ENCODE measurements at regions not wholly inside any gene's neighbourhood (a gene's known extent, or its start where the extent isn't known, plus 50 kb on each side); places are given as distances from the start of the nearest gene placed in this dataset.
"Not testable (repeated sequence)": the region's sequence is repeated elsewhere in the genome, so short reads cannot be mapped to it uniquely, and the experiment has no call there.

DNA sequence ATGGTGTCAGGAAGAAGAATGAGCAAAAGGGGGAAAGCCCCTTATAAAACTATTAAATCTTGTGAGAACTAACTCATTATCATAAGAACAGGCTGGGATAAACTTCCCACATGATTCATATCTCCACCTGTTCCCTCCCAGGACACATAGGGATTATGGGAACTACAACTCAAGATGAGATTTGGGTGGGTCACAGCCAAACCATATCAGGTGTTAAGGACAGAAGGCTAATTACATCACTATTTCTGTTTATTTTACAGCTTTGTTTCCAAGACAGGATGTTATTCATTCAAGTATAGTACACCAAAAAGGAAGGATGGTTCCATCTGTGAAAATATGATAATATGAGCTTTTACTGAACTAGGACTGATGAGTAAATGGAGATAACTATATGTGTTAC, 63.7 kb upstream of the ARSJ start:
- no peaks in the 10 kb centered on the region for H3K27me3 ChIP-seq (ENCODE audit: insufficient read depth, insufficient read length)
- no peak for TF ChIP-seq SUZ12 (IDR thresholded peaks at IDR 0.05; ENCODE audit: extremely low read depth, insufficient read depth, insufficient read length)
- TF ChIP-seq ZNF274 (IDR thresholded peaks at IDR 0.05; ENCODE audit: low read depth, low read length): no peak
- no peak for TF ChIP-seq YY1 (IDR thresholded peaks at IDR 0.05; ENCODE audit: insufficient read depth, insufficient read length)
- H3K4me1 ChIP-seq (ENCODE audit: insufficient read depth, insufficient read length): no peaks in the 10 kb centered on the region
- H3K36me3 ChIP-seq (ENCODE audit: insufficient read depth, insufficient read length, low read length): no peaks in the 10 kb centered on the region
- H3K9ac ChIP-seq (ENCODE audit: insufficient read length, low read depth): no peak overlapping the region
- no peak for DNase-seq (ENCODE audit: low read depth, low spot score)
- no peaks in the 10 kb centered on the region for H3K9me3 ChIP-seq (ENCODE audit: insufficient read depth, low read length)
- H3K4me3 ChIP-seq (ENCODE audit: insufficient read length, low read depth): no peak overlapping the region

DNA sequence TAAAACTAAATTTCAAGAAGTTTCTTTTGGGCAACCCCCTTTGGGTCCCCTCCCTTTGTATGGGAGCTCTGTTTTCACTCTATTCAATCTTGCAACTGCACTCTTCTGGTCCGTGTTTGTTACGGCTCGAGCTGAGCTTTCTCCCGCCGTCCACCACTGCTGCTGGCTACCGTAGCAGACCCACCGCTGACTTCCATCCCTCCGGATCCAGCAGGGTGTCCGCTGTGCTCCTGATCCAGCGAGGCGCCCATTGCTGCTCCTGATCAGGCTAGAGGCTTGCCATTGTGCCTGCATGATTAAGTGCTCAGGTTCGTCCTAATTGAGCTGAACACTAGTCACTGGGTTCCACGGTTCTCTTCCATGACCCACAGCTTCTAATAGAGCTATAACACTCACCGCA, 64.9 kb upstream of the ARSJ start:
- not testable (repeated sequence) for H3K4me3 ChIP-seq (ENCODE audit: insufficient read length, low read depth); H3K4me1 ChIP-seq (ENCODE audit: insufficient read depth, insufficient read length); H3K36me3 ChIP-seq (ENCODE audit: insufficient read depth, insufficient read length, low read length); H3K27me3 ChIP-seq (ENCODE audit: insufficient read depth, insufficient read length); DNase-seq (ENCODE audit: low read depth, low spot score); H3K9me3 ChIP-seq (ENCODE audit: insufficient read depth, low read length); H3K9ac ChIP-seq (ENCODE audit: insufficient read length, low read depth)

DNA sequence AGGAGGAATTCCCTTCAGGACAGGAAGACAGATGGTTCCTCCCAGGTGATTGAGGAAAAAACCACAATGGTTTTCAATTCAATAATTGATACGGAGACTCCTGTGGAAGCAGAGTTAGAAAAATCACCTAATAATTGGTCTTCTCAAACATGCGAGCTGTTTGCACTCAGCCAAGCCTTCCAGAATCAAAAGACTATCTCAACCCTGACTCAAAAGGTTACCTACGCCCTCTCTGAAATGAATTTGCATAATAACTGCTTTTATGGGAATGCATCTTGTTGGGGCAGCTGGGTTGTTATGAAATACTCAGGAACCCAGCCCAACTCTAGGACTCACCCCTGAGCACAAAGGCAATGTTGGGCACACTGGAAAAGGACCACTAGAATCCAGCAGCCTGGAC, 66.9 kb upstream of the ARSJ start:
- no peak for DNase-seq (ENCODE audit: low read depth, low spot score)
- Histone ChIP-seq H3K9ac (ENCODE audit: insufficient read length, low read depth) (no peak overlapping the region), H3K4me1 (ENCODE audit: insufficient read depth, insufficient read length) (no peaks in the 10 kb centered on the region), H3K9me3 (ENCODE audit: insufficient read depth, low read length) (no peaks in the 10 kb centered on the region), H3K4me3 (ENCODE audit: insufficient read length, low read depth) (no peak overlapping the region), H3K36me3 (ENCODE audit: insufficient read depth, insufficient read length, low read length) (no peaks in the 10 kb centered on the region), H3K27me3 (ENCODE audit: insufficient read depth, insufficient read length) (no peaks in the 10 kb centered on the region)
- TF ChIP-seq SUZ12 (IDR thresholded peaks at IDR 0.05; ENCODE audit: extremely low read depth, insufficient read depth, insufficient read length) (no peak), YY1 (IDR thresholded peaks at IDR 0.05; ENCODE audit: insufficient read depth, insufficient read length) (no peak), ZNF274 (IDR thresholded peaks at IDR 0.05; ENCODE audit: low read depth, low read length) (no peak)

DNA sequence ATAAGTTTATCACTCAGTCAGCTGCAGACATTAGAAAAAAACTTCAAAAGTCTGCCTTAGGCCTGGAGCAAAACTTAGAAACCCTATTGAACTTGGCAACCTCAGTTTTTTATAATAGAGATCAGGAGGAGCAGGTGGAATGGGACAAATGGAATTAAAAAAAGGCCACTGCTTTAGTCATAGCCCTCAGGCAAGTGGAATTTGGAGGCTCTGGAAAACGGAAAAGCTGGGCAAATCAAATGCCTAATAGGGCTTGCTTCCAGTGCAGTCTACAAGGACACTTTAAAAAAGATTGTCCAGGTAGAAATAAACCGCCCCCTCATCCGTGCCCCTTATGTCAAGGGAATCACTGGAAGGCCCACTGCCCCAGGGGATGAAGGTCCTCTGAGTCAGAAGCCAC, 68.7 kb upstream of the ARSJ start:
- H3K9ac ChIP-seq (ENCODE audit: insufficient read length, low read depth); DNase-seq (ENCODE audit: low read depth, low spot score); H3K36me3 ChIP-seq (ENCODE audit: insufficient read depth, insufficient read length, low read length); H3K4me3 ChIP-seq (ENCODE audit: insufficient read length, low read depth); H3K4me1 ChIP-seq (ENCODE audit: insufficient read depth, insufficient read length); H3K27me3 ChIP-seq (ENCODE audit: insufficient read depth, insufficient read length); H3K9me3 ChIP-seq (ENCODE audit: insufficient read depth, low read length): not testable (repeated sequence)

DNA sequence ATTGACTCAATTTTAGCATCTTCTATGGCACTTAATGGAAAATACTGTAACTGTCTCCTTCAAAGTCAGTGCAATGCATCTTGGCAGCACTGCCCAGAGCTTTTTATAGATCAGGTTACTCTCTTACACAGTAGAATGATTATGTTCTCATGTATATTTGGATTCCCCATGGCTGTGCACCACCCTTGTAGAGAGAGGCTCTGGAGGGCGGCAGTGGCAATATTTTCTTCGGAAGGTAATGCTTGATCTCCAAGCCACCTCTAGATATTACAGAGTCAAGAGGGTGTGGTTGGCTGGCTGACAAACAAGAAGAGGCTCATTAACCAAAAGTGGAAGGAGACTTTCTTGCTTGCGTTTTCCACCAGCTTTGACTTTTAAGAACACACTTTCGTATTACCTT, 72.8 kb upstream of the ARSJ start:
- no peaks in the 10 kb centered on the region for H3K4me1 ChIP-seq (ENCODE audit: insufficient read depth, insufficient read length)
- no peak overlapping the region for H3K9ac ChIP-seq (ENCODE audit: insufficient read length, low read depth)
- TF ChIP-seq SUZ12 (IDR thresholded peaks at IDR 0.05; ENCODE audit: extremely low read depth, insufficient read depth, insufficient read length) (no peak), YY1 (IDR thresholded peaks at IDR 0.05; ENCODE audit: insufficient read depth, insufficient read length) (no peak), ZNF274 (IDR thresholded peaks at IDR 0.05; ENCODE audit: low read depth, low read length) (no peak)
- DNase-seq (ENCODE audit: low read depth, low spot score): no peak
- H3K9me3 ChIP-seq (ENCODE audit: insufficient read depth, low read length): no peaks in the 10 kb centered on the region
- H3K4me3 ChIP-seq (ENCODE audit: insufficient read length, low read depth): no peak overlapping the region
- no peaks in the 10 kb centered on the region for H3K36me3 ChIP-seq (ENCODE audit: insufficient read depth, insufficient read length, low read length)
- no peaks in the 10 kb centered on the region for H3K27me3 ChIP-seq (ENCODE audit: insufficient read depth, insufficient read length)

DNA sequence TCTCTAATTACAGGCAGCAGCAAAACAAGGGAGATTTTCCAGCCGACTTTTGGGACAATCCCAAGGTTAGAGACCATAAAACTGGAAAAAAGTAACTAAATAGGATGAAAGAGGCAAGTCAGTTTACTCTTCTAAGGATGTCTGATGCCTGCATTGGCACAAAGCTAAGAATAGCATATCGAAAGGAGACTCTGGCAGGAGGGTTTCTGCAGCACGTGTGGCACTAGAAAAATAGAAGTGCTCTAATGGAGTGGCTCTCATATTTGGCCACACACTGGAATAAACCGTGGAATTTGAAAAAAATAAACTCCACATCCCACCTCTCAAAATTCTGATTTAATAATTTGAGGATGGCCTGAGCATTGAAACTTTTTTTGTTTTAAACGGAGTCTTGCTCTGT, 77.2 kb upstream of the ARSJ start:
- H3K4me3 ChIP-seq (ENCODE audit: insufficient read length, low read depth): no peak overlapping the region
- H3K9me3 ChIP-seq (ENCODE audit: insufficient read depth, low read length): no peaks in the 10 kb centered on the region
- DNase-seq (ENCODE audit: low read depth, low spot score): no peak
- no peaks in the 10 kb centered on the region for H3K4me1 ChIP-seq (ENCODE audit: insufficient read depth, insufficient read length)
- H3K36me3 ChIP-seq (ENCODE audit: insufficient read depth, insufficient read length, low read length): no peaks in the 10 kb centered on the region
- H3K27me3 ChIP-seq (ENCODE audit: insufficient read depth, insufficient read length): no peaks in the 10 kb centered on the region
- no peak overlapping the region for H3K9ac ChIP-seq (ENCODE audit: insufficient read length, low read depth)
- TF ChIP-seq YY1 (IDR thresholded peaks at IDR 0.05; ENCODE audit: insufficient read depth, insufficient read length) (no peak), SUZ12 (IDR thresholded peaks at IDR 0.05; ENCODE audit: extremely low read depth, insufficient read depth, insufficient read length) (no peak), ZNF274 (IDR thresholded peaks at IDR 0.05; ENCODE audit: low read depth, low read length) (no peak)

DNA sequence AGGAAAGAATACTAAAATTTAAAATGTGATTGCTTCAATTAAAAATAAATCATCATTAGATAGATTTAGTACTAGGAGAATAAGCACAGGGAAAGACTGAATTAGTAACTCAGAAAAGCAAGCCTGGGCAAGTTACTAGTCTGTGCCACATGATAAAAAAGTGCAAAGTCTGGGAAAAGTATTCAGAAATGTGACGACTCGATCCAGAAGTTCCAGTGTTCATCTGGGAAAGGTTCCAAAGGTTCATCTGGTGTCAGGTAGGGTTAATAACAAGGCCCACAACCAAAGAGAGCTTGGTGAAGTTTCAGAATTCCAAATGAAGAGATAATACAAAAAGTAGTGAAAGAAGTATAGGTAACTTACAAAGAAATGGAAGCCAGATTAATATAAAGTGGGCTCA, 78.3 kb upstream of the ARSJ start:
- Histone ChIP-seq H3K36me3 (ENCODE audit: insufficient read depth, insufficient read length, low read length) (no peaks in the 10 kb centered on the region), H3K9me3 (ENCODE audit: insufficient read depth, low read length) (no peaks in the 10 kb centered on the region), H3K4me3 (ENCODE audit: insufficient read length, low read depth) (no peak overlapping the region), H3K4me1 (ENCODE audit: insufficient read depth, insufficient read length) (no peaks in the 10 kb centered on the region), H3K9ac (ENCODE audit: insufficient read length, low read depth) (no peak overlapping the region), H3K27me3 (ENCODE audit: insufficient read depth, insufficient read length) (no peaks in the 10 kb centered on the region)
- TF ChIP-seq SUZ12 (IDR thresholded peaks at IDR 0.05; ENCODE audit: extremely low read depth, insufficient read depth, insufficient read length) (no peak), YY1 (IDR thresholded peaks at IDR 0.05; ENCODE audit: insufficient read depth, insufficient read length) (no peak), ZNF274 (IDR thresholded peaks at IDR 0.05; ENCODE audit: low read depth, low read length) (no peak)
- DNase-seq (ENCODE audit: low read depth, low spot score): no peak

DNA sequence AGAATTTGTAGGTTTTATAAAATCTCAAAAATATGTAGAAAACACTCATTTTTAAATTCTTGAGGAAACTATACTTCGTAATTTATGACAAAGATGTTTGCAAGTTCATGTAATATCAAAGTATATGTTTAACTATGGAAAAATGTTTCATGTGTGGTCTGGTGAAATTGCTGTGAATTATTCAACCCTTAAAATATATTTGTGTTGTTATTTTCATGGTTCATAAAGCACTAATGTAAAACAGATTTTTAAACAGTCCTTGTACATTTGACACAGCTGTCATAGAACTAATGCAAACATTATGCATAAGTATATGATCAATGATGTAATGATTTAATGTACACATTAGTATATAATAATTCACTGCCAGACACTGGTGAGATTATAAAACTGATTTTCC, 83.1 kb upstream of the ARSJ start:
- H3K27me3 ChIP-seq (ENCODE audit: insufficient read depth, insufficient read length): no peaks in the 10 kb centered on the region
- TF ChIP-seq ZNF274 (IDR thresholded peaks at IDR 0.05; ENCODE audit: low read depth, low read length) (no peak), YY1 (IDR thresholded peaks at IDR 0.05; ENCODE audit: insufficient read depth, insufficient read length) (no peak), SUZ12 (IDR thresholded peaks at IDR 0.05; ENCODE audit: extremely low read depth, insufficient read depth, insufficient read length) (no peak)
- DNase-seq (ENCODE audit: low read depth, low spot score): no peak
- no peak overlapping the region for H3K4me3 ChIP-seq (ENCODE audit: insufficient read length, low read depth)
- no peaks in the 10 kb centered on the region for H3K9me3 ChIP-seq (ENCODE audit: insufficient read depth, low read length)
- no peak overlapping the region for H3K9ac ChIP-seq (ENCODE audit: insufficient read length, low read depth)
- no peaks in the 10 kb centered on the region for H3K36me3 ChIP-seq (ENCODE audit: insufficient read depth, insufficient read length, low read length)
- no peaks in the 10 kb centered on the region for H3K4me1 ChIP-seq (ENCODE audit: insufficient read depth, insufficient read length)
